ENCODE measurements at regions not wholly inside any gene's neighbourhood (a gene's known extent, or its start where the extent isn't known, plus 50 kb on each side); places are given as distances from the start of the nearest gene placed in this dataset.

DNA sequence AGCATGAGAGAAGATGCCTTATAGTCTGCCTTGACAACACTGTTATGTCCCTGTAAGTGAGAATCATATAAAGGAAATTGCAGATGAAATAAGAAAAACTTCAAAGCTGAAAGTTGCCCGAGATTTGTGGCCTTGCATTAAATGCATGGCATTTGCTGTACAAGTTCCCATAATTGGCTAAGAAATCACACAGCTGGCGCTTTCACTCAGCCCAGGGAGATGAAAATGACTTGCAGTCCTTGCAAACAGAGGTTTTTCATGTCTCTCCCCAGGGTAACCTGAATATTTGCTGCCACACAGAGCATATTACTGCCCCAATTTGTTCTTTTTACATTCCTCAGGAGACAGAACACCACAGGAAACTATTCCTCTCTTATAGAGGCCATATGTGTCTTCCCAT, 174.8 kb downstream of the FAM114A2 start (continued):
- TF ChIP-seq, protein P1, sequence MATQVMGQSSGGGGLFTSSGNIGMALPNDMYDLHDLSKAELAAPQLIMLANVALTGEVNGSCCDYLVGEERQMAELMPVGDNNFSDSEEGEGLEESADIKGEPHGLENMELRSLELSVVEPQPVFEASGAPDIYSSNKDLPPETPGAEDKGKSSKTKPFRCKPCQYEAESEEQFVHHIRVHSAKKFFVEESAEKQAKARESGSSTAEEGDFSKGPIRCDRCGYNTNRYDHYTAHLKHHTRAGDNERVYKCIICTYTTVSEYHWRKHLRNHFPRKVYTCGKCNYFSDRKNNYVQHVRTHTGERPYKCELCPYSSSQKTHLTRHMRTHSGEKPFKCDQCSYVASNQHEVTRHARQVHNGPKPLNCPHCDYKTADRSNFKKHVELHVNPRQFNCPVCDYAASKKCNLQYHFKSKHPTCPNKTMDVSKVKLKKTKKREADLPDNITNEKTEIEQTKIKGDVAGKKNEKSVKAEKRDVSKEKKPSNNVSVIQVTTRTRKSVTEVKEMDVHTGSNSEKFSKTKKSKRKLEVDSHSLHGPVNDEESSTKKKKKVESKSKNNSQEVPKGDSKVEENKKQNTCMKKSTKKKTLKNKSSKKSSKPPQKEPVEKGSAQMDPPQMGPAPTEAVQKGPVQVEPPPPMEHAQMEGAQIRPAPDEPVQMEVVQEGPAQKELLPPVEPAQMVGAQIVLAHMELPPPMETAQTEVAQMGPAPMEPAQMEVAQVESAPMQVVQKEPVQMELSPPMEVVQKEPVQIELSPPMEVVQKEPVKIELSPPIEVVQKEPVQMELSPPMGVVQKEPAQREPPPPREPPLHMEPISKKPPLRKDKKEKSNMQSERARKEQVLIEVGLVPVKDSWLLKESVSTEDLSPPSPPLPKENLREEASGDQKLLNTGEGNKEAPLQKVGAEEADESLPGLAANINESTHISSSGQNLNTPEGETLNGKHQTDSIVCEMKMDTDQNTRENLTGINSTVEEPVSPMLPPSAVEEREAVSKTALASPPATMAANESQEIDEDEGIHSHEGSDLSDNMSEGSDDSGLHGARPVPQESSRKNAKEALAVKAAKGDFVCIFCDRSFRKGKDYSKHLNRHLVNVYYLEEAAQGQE (IDR thresholded peaks at IDR 0.05; ENCODE audit: unreplicated experiment) = no peak

All from GM23338 (cell line).